ENCODE measurements at regions not wholly inside any gene's neighbourhood (a gene's known extent, or its start where the extent isn't known, plus 50 kb on each side); places are given as distances from the start of the nearest gene placed in this dataset.
A peak's percentile ranks its signal among the peaks of the same experiment; 100 is the strongest.

DNA sequence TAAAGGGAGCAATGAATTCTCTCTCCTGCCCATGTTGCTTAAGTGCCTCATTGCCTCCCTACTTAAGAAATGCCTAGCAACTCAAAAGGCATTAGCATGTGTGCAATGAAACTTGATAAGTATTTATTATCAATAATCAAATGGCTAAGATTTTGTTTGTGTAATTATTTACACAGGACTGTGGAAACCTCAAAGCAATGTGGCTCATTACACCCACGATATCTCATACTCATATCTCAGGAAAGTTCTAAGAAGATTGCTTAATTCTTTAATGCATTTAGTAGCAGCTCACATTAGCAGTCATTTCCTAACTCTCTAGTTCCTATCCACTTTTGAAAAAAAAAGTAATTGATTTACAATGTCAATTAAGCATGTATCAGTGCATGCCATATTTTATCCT lies 253.3 kb downstream of the DUSP10 start:
- intact Hi-C loops (cut with DNase I) = no loop called here
- no peaks in the 10 kb centered on the region for H3K36me3 ChIP-seq
- no peak overlapping the region for H3K4me3 ChIP-seq
- H3K27ac ChIP-seq = no peak overlapping the region
- ATAC-seq (no peak), DNase-seq (no peak)
- H3K27me3 ChIP-seq (ENCODE audit: low read depth) = no peaks in the 10 kb centered on the region
- TF ChIP-seq, protein P1, sequence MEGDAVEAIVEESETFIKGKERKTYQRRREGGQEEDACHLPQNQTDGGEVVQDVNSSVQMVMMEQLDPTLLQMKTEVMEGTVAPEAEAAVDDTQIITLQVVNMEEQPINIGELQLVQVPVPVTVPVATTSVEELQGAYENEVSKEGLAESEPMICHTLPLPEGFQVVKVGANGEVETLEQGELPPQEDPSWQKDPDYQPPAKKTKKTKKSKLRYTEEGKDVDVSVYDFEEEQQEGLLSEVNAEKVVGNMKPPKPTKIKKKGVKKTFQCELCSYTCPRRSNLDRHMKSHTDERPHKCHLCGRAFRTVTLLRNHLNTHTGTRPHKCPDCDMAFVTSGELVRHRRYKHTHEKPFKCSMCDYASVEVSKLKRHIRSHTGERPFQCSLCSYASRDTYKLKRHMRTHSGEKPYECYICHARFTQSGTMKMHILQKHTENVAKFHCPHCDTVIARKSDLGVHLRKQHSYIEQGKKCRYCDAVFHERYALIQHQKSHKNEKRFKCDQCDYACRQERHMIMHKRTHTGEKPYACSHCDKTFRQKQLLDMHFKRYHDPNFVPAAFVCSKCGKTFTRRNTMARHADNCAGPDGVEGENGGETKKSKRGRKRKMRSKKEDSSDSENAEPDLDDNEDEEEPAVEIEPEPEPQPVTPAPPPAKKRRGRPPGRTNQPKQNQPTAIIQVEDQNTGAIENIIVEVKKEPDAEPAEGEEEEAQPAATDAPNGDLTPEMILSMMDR (IDR thresholded peaks at IDR 0.05) = no peak
- H3K4me1 ChIP-seq = no peaks in the 10 kb centered on the region
- no peaks in the 10 kb centered on the region for H3K9me3 ChIP-seq

DNA sequence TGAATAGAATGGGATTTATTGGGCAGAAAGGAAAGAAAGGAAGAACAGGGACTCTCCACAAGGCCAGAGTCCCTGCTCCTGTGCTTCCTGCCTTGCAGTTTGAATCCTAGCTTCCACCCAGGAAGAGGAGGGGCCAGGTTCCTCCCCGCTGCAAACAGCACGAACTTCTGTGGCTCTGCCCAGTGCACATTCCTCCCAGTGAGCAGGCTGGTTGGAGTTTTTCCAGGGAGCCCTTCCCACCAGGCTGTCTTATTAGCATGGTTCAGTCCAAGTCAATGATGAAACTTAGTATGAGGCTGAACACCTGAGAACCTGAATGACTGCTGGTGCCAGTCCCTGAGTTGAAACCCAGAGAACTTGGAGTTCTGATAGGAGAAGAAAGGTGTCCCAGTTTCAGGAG lies 247.2 kb downstream of the DUSP10 start:
- no peak overlapping the region for H3K4me3 ChIP-seq
- intact Hi-C loops (cut with DNase I) = no loop called here
- no peaks in the 10 kb centered on the region for H3K9me3 ChIP-seq
- DNase-seq = no peak
- TF ChIP-seq, protein P1 (IDR thresholded peaks at IDR 0.05) = no peak
- ATAC-seq = peak in 1 of 2 donors; percentile 32
- no peaks in the 10 kb centered on the region for H3K27me3 ChIP-seq (ENCODE audit: low read depth)
- no peak overlapping the region for H3K27ac ChIP-seq
- no peaks in the 10 kb centered on the region for H3K36me3 ChIP-seq
- H3K4me1 ChIP-seq = no peaks in the 10 kb centered on the region

DNA sequence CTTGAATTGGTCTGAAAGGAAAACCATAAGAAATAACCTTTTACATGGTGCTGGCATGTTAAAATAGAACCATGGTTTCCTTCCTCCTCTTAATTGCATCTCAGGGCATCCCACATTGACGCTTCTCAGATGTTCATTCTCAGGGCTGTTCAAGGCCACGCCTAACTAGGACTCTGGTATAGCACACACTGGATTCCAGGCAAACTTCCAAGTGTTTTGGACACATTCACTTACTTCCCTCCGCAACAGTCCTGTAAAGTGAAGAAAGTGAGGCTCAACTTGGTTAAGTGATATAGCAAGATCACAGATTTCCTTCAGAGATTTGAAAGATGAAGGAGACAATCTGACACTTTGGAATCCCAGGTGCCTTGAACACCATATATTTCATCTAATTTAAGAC lies 244.8 kb downstream of the DUSP10 start:
- Histone ChIP-seq H3K4me1 (no peaks in the 10 kb centered on the region), H3K27me3 (ENCODE audit: low read depth) (no peaks in the 10 kb centered on the region), H3K27ac (no peak overlapping the region), H3K9me3 (no peaks in the 10 kb centered on the region), H3K4me3 (no peak overlapping the region), H3K36me3 (no peaks in the 10 kb centered on the region)
- DNase-seq (no peak), ATAC-seq (no peak)
- intact Hi-C loops (cut with DNase I) = no loop called here
- TF ChIP-seq, protein P1 (IDR thresholded peaks at IDR 0.05) = no peak

DNA sequence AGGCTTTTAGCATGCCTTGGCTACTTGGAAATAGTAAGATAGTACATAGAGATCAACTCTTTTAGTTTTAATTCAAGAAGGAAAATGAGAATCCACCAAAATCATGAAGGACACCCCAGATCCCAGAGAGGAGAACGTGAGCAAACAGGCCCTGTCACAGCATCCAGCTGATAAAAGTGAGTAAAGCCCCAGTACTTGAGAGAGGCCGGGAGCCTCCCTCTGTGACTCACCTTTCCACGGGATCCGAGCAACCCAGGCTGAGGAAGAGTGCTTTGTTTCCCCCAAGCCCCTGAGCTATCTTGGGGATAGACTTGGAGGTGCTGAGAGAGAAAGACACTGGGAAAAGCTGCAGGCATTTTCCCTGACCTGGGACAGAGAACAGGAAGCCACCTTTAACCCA lies 238.6 kb downstream of the DUSP10 start:
- intact Hi-C loops (cut with DNase I) = no loop called here
- H3K27ac ChIP-seq = no peak overlapping the region
- H3K4me3 ChIP-seq = no peak overlapping the region
- H3K9me3 ChIP-seq = peaks cover 10% of the 10 kb centered on the region
- DNase-seq = no peak
- H3K4me1 ChIP-seq = no peaks in the 10 kb centered on the region
- TF ChIP-seq, protein P1 (IDR thresholded peaks at IDR 0.05) = no peak
- no peaks in the 10 kb centered on the region for H3K36me3 ChIP-seq
- no peaks in the 10 kb centered on the region for H3K27me3 ChIP-seq (ENCODE audit: low read depth)
- ATAC-seq = no peak

DNA sequence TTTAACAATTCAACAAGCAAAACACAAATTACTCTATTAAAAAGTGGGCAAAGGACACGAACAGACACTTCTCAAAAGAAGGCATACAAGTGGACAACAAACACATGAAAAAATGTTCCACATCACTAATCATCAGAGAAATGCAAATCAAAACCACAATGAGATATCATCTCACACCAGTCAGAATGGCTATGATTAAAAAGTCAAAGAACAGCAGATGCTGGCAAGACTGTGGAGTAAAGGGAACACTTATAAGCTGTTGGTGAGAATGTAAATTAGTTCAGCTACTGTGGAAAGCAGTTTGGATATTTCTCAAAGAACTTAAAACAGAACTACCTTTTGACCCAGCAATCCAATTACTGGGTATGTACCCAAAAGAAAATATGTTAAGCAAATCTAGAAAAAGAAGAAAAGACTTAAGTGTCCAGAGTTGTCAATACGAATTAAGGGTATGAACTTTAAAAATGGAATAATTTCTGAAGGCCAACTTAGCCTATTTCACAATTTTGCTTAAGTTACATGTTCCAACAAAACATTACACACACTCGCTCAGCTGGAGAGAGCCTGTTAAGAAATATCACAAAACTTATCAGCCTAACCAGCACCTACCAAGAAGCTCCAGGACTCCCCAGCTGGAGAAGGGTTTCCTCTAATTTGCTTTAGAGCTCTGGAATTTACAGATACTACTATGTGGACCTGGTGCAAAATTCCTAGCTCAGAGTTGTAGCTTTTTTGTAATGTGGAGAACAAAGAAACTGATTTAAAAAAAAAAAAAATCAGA lies 232.1 kb downstream of the DUSP10 start:
- H3K9me3 ChIP-seq = peaks cover 10% of the 10 kb centered on the region
- DNase-seq = no peak
- H3K36me3 ChIP-seq = no peaks in the 10 kb centered on the region
- no peaks in the 10 kb centered on the region for H3K4me1 ChIP-seq
- H3K27ac ChIP-seq = no peak overlapping the region
- no peak overlapping the region for H3K4me3 ChIP-seq
- no peak for ATAC-seq
- TF ChIP-seq, protein P1 (IDR thresholded peaks at IDR 0.05) = no peak
- intact Hi-C loops (cut with DNase I) = no loop called here
- no peaks in the 10 kb centered on the region for H3K27me3 ChIP-seq (ENCODE audit: low read depth)
